SK-N-SH (cell line): ENCODE measurements at regions not wholly inside any gene's neighbourhood (a gene's known extent, or its start where the extent isn't known, plus 50 kb on each side); places are given as distances from the start of the nearest gene placed in this dataset.

Source experiments
- CTCF ChIA-PET: fragments of 300-600, 350-600 bp; formaldehyde crosslinking; extraction: SDS; loops from one replicate; lab custom pipeline; 2021; lab: Yijun Ruan, JAX
- POLR2A ChIA-PET: fragments of 350-600 bp; sonication (Branson Sonifier 250); formaldehyde crosslinking; extraction: SDS; loops from one replicate; lab custom pipeline; 2020; ENCODE audit warnings: antibody characterized with exemption, inconsistent platforms; lab: Yijun Ruan, JAX
- DNase-seq: peaks from one replicate; pipeline ENCODE4 v3.0.0; 2012
- H2AFZ ChIP-seq: fragments of 200-600 bp; sonication (generic); 2 replicates; pipeline ENCODE4 v1.8.1; 2016; ENCODE audit warnings: antibody characterized with exemption, mild to moderate bottlenecking, low read depth
- H3F3A ChIP-seq: fragments of 200-600 bp; sonication (generic); replicated peaks from 2 replicates; pipeline ENCODE3; 2016; ENCODE audit warnings: antibody characterized with exemption, mild to moderate bottlenecking; ENCODE audit not compliant: insufficient read depth
- H3K27ac ChIP-seq, 2 experiments: fragments of 200-500 bp in 1 of 2; fragments of 200-600 bp in 1 of 2; sonication (Bioruptor generic) in 1 of 2; sonication (generic), shearing (Covaris generic) in 1 of 2; 2 replicates each; pipeline versions ENCODE4 v1.5.1 to v1.6.1; 2014 to 2016; ENCODE audit warnings: low read depth in 2 of 2, inconsistent platforms in 1 of 2, low read length in 1 of 2, mild to moderate bottlenecking in 1 of 2, mixed read lengths in 1 of 2
- H3K27me3 ChIP-seq: fragments of 200-600 bp; sonication (generic), shearing (Covaris generic); 2 replicates; pipeline ENCODE4 v1.6.1; 2016; ENCODE audit warnings: mixed run types; ENCODE audit not compliant: insufficient read depth
- H3K36me3 ChIP-seq, 2 experiments: fragments of 200-500 bp in 1 of 2; fragments of 200-600 bp in 1 of 2; sonication (Bioruptor generic) in 1 of 2; sonication (generic) in 1 of 2; replicated peaks in 1 of 2; 2 replicates each; pipeline versions ENCODE3 to v1.5.1; 2014 to 2016; ENCODE audit warnings: low read length in 1 of 2, mild to moderate bottlenecking in 1 of 2; ENCODE audit not compliant: insufficient read depth in 2 of 2, control insufficient read depth in 1 of 2
- H3K4me1 ChIP-seq, 2 experiments: fragments of 200-500 bp in 1 of 2; fragments of 200-600 bp in 1 of 2; sonication (Bioruptor generic) in 1 of 2; sonication (generic), shearing (Covaris generic) in 1 of 2; 2 replicates each; pipeline versions ENCODE4 v1.5.1 to v1.6.1; 2014 to 2016; ENCODE audit warnings: low read depth in 1 of 2, low read length in 1 of 2, mixed run types in 1 of 2; ENCODE audit not compliant: insufficient read depth in 2 of 2, control insufficient read depth in 1 of 2
- H3K4me2 ChIP-seq: fragments of 200-600 bp; sonication (generic), shearing (Covaris generic); 2 replicates; pipeline ENCODE4 v1.6.1; 2017; ENCODE audit warnings: mixed run types
- H3K4me3 ChIP-seq, 2 experiments: fragments of 200-500 bp in 1 of 2; fragments of 200-600 bp in 1 of 2; sonication (Bioruptor generic) in 1 of 2; sonication (generic), shearing (Covaris generic) in 1 of 2; 2 replicates each; pipeline versions ENCODE4 v1.5.1 to v1.8.1; 2014 to 2016; ENCODE audit warnings: low read depth in 2 of 2, inconsistent platforms in 1 of 2, low read length in 1 of 2, mild to moderate bottlenecking in 1 of 2, mixed read lengths in 1 of 2, moderate library complexity in 1 of 2
- H3K79me2 ChIP-seq: fragments of 200-600 bp; sonication (generic); 2 replicates; pipeline ENCODE4 v1.8.1; 2017; ENCODE audit warnings: mild to moderate bottlenecking; ENCODE audit not compliant: insufficient read depth
- H3K9ac ChIP-seq: fragments of 200-600 bp; sonication (generic); 2 replicates; pipeline ENCODE4 v1.6.1; 2017; ENCODE audit warnings: mixed run types
- H3K9me2 ChIP-seq: fragments of 200-600 bp; sonication (generic); 2 replicates; pipeline ENCODE4 v1.6.1; 2017; ENCODE audit warnings: mixed run types
- H3K9me3 ChIP-seq: fragments of 200-600 bp; sonication (generic); 2 replicates; pipeline ENCODE4 v1.6.1; 2017; ENCODE audit warnings: mixed run types, mild to moderate bottlenecking, moderate library complexity
- H4K20me1 ChIP-seq: fragments of 200-600 bp; sonication (generic); 2 replicates; pipeline ENCODE4 v1.6.1; 2017; ENCODE audit warnings: mild to moderate bottlenecking, mixed run types; ENCODE audit not compliant: insufficient read depth
- ELF1 ChIP-seq: IDR thresholded peaks from 2 replicates; pipeline ENCODE4 v1.4.0; 2012
- EP300 ChIP-seq, 2 experiments: IDR thresholded peaks; 2 replicates each; pipeline versions ENCODE4 v1.4.0 to v1.6.1; 2012; ENCODE audit warnings: borderline replicate concordance in 1 of 2, low read depth in 1 of 2, low read length in 1 of 2
- GABPA ChIP-seq: IDR thresholded peaks from 2 replicates; pipeline ENCODE4 v1.4.0; 2012; ENCODE audit warnings: low read depth, mild to moderate bottlenecking
- NRF1 ChIP-seq: IDR thresholded peaks from 2 replicates; pipeline ENCODE4 v1.6.1; 2012; ENCODE audit warnings: low read depth, mild to moderate bottlenecking, low read length
- POLR2AphosphoS5 ChIP-seq: IDR thresholded peaks from 2 replicates; pipeline ENCODE4 v1.6.1; 2012; ENCODE audit warnings: low read depth, low read length
- RCOR1 ChIP-seq: fragments of 150-350 bp; IDR thresholded peaks from 2 replicates; pipeline ENCODE4 v1.6.1; 2017; ENCODE audit warnings: antibody characterized with exemption, low read length
- RFX5 ChIP-seq: IDR thresholded peaks from 2 replicates; pipeline ENCODE4 v1.6.1; 2012; ENCODE audit warnings: mild to moderate bottlenecking, improper control_type of control experiment, low read length
- SIN3A ChIP-seq: IDR thresholded peaks from 2 replicates; pipeline ENCODE4 v1.6.1; 2012; ENCODE audit warnings: low read depth, mild to moderate bottlenecking, low read length, moderate library complexity, borderline replicate concordance
- SMC3 ChIP-seq: IDR thresholded peaks from 2 replicates; pipeline ENCODE4 v1.6.1; 2012; ENCODE audit warnings: low read depth, low read length, improper control_type of control experiment
- TEAD4 ChIP-seq: IDR thresholded peaks from 2 replicates; pipeline ENCODE4 v1.4.0; 2012; ENCODE audit warnings: mild to moderate bottlenecking, borderline replicate concordance; ENCODE audit not compliant: insufficient read depth
- YY1 ChIP-seq: IDR thresholded peaks from 2 replicates; pipeline ENCODE4 v1.4.0; 2012; ENCODE audit warnings: low read depth, mild to moderate bottlenecking
- WGBS: methylation state at CpG from one replicate; pipeline ENCODE4 v1.1.6; 2017; ENCODE audit warnings: low lambda C conversion rate; 5-methylcytosine and 5-hydroxymethylcytosine counted together
- TF ChIP-seq, protein P1 (sequence below): IDR thresholded peaks from 2 replicates; pipeline ENCODE4; 2012
- TF ChIP-seq, protein P2 (sequence below): fragments of 200-600 bp; sonication (generic); IDR thresholded peaks from 2 replicates; pipeline ENCODE4 v1.6.1; 2017; ENCODE audit warnings: antibody characterized with exemption, mild to moderate bottlenecking, moderate library complexity
- TF ChIP-seq, protein P3 (sequence below): fragments of 150-350 bp; IDR thresholded peaks from 2 replicates; pipeline ENCODE4 v1.6.1; 2017; ENCODE audit warnings: antibody characterized with exemption, low read length, low read depth, borderline replicate concordance
- TF ChIP-seq, protein P4 (sequence below): IDR thresholded peaks from 2 replicates; pipeline ENCODE4 v1.6.1; 2012; ENCODE audit warnings: mild to moderate bottlenecking, low read depth, low read length, moderate library complexity
- TF ChIP-seq, protein P5 (sequence below): fragments of 150-350 bp; IDR thresholded peaks from 2 replicates; pipeline ENCODE4 v1.6.1; 2016; ENCODE audit warnings: mild to moderate bottlenecking, low read depth, low read length
- TF ChIP-seq, protein P6 (sequence below): IDR thresholded peaks from 2 replicates; pipeline ENCODE4 v1.4.0; 2012; ENCODE audit warnings: low read depth, borderline replicate concordance

DNA sequence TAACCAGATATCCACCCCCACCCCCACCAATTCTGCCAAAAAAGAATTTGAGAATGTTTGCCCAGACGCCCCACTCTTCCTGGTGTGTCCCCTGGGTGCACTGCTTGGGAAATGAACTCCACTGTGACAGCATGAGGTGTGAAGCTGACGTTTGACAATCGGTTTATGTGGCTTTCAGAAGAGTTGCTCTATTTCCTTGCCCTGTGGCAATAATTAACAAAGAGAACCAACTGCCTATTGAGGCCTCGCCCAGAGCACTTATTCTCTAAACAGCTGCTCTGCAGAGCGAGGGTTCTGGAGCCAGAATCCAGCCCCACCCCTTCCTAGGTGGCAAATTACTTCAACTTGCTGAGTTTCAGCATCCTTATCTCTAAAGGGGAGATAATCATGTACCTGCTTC, 115.8 kb upstream of the SIX3 start:
- H3F3A ChIP-seq, result no peaks in the 10 kb centered on the region
- no peak overlapping the region for H3K9ac ChIP-seq
- peaks cover 24% of the 10 kb centered on the region; the same call in 1 of the 2 replicates for H3K27me3 ChIP-seq
- TF ChIP-seq, protein P1, sequence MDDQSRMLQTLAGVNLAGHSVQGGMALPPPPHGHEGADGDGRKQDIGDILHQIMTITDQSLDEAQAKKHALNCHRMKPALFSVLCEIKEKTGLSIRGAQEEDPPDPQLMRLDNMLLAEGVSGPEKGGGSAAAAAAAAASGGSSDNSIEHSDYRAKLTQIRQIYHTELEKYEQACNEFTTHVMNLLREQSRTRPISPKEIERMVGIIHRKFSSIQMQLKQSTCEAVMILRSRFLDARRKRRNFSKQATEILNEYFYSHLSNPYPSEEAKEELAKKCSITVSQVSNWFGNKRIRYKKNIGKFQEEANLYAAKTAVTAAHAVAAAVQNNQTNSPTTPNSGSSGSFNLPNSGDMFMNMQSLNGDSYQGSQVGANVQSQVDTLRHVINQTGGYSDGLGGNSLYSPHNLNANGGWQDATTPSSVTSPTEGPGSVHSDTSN, result no peak
- TF ChIP-seq, protein P2, sequence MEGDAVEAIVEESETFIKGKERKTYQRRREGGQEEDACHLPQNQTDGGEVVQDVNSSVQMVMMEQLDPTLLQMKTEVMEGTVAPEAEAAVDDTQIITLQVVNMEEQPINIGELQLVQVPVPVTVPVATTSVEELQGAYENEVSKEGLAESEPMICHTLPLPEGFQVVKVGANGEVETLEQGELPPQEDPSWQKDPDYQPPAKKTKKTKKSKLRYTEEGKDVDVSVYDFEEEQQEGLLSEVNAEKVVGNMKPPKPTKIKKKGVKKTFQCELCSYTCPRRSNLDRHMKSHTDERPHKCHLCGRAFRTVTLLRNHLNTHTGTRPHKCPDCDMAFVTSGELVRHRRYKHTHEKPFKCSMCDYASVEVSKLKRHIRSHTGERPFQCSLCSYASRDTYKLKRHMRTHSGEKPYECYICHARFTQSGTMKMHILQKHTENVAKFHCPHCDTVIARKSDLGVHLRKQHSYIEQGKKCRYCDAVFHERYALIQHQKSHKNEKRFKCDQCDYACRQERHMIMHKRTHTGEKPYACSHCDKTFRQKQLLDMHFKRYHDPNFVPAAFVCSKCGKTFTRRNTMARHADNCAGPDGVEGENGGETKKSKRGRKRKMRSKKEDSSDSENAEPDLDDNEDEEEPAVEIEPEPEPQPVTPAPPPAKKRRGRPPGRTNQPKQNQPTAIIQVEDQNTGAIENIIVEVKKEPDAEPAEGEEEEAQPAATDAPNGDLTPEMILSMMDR, result no peak
- TF ChIP-seq GABPA, result no peak
- TF ChIP-seq, protein P3, sequence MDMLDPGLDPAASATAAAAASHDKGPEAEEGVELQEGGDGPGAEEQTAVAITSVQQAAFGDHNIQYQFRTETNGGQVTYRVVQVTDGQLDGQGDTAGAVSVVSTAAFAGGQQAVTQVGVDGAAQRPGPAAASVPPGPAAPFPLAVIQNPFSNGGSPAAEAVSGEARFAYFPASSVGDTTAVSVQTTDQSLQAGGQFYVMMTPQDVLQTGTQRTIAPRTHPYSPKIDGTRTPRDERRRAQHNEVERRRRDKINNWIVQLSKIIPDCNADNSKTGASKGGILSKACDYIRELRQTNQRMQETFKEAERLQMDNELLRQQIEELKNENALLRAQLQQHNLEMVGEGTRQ, result no peak
- TF ChIP-seq RCOR1, result no peak
- TF ChIP-seq RFX5, result no peak
- TF ChIP-seq POLR2AphosphoS5, result no peak
- no peak for TF ChIP-seq TEAD4
- TF ChIP-seq SIN3A, result no peak
- no peak for TF ChIP-seq EP300 (IDR thresholded peaks at IDR 0.05; ENCODE audit: borderline replicate concordance in 1 of 2, low read depth in 1 of 2, low read length in 1 of 2)
- TF ChIP-seq, protein P4, sequence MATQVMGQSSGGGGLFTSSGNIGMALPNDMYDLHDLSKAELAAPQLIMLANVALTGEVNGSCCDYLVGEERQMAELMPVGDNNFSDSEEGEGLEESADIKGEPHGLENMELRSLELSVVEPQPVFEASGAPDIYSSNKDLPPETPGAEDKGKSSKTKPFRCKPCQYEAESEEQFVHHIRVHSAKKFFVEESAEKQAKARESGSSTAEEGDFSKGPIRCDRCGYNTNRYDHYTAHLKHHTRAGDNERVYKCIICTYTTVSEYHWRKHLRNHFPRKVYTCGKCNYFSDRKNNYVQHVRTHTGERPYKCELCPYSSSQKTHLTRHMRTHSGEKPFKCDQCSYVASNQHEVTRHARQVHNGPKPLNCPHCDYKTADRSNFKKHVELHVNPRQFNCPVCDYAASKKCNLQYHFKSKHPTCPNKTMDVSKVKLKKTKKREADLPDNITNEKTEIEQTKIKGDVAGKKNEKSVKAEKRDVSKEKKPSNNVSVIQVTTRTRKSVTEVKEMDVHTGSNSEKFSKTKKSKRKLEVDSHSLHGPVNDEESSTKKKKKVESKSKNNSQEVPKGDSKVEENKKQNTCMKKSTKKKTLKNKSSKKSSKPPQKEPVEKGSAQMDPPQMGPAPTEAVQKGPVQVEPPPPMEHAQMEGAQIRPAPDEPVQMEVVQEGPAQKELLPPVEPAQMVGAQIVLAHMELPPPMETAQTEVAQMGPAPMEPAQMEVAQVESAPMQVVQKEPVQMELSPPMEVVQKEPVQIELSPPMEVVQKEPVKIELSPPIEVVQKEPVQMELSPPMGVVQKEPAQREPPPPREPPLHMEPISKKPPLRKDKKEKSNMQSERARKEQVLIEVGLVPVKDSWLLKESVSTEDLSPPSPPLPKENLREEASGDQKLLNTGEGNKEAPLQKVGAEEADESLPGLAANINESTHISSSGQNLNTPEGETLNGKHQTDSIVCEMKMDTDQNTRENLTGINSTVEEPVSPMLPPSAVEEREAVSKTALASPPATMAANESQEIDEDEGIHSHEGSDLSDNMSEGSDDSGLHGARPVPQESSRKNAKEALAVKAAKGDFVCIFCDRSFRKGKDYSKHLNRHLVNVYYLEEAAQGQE, result no peak
- no peak for TF ChIP-seq NRF1
- no peak for TF ChIP-seq YY1
- TF ChIP-seq, protein P5, sequence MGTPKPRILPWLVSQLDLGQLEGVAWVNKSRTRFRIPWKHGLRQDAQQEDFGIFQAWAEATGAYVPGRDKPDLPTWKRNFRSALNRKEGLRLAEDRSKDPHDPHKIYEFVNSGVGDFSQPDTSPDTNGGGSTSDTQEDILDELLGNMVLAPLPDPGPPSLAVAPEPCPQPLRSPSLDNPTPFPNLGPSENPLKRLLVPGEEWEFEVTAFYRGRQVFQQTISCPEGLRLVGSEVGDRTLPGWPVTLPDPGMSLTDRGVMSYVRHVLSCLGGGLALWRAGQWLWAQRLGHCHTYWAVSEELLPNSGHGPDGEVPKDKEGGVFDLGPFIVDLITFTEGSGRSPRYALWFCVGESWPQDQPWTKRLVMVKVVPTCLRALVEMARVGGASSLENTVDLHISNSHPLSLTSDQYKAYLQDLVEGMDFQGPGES, result no peak
- no peak for TF ChIP-seq SMC3
- TF ChIP-seq ELF1, result no peak
- TF ChIP-seq, protein P6, sequence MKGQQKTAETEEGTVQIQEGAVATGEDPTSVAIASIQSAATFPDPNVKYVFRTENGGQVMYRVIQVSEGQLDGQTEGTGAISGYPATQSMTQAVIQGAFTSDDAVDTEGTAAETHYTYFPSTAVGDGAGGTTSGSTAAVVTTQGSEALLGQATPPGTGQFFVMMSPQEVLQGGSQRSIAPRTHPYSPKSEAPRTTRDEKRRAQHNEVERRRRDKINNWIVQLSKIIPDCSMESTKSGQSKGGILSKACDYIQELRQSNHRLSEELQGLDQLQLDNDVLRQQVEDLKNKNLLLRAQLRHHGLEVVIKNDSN, result no peak
- TF ChIP-seq, all 33 proteins: peak for 0
- CTCF ChIA-PET, result interaction anchor here (1.7 kb wide), 1 partner anchor 12 kb away, joined by 3 read pairs; no protein-coding TSS in a partner anchor
- Histone ChIP-seq H2AFZ (no peak overlapping the region), H3K4me3 (no peak overlapping the region), H3K36me3 (no peaks in the 10 kb centered on the region), H3K9me2 (no peaks in the 10 kb centered on the region), H3K4me2 (no peak overlapping the region), H3K79me2 (no peaks in the 10 kb centered on the region), H3K4me1 (peaks cover 0 to 6% of the 10 kb centered on the region in 2 experiments; a peak in 1 of 4 replicates), H3K27ac (no peak overlapping the region), H3K9me3 (no peaks in the 10 kb centered on the region), H4K20me1 (no peaks in the 10 kb centered on the region)
- WGBS, result 35% methylated on average over 5 of the region's 5 CpGs
- POLR2A ChIA-PET, result no interaction called here
- no peak for DNase-seq
